ENCODE measurements at regions not wholly inside any gene's neighbourhood (a gene's known extent, or its start where the extent isn't known, plus 50 kb on each side); places are given as distances from the start of the nearest gene placed in this dataset.

DNA sequence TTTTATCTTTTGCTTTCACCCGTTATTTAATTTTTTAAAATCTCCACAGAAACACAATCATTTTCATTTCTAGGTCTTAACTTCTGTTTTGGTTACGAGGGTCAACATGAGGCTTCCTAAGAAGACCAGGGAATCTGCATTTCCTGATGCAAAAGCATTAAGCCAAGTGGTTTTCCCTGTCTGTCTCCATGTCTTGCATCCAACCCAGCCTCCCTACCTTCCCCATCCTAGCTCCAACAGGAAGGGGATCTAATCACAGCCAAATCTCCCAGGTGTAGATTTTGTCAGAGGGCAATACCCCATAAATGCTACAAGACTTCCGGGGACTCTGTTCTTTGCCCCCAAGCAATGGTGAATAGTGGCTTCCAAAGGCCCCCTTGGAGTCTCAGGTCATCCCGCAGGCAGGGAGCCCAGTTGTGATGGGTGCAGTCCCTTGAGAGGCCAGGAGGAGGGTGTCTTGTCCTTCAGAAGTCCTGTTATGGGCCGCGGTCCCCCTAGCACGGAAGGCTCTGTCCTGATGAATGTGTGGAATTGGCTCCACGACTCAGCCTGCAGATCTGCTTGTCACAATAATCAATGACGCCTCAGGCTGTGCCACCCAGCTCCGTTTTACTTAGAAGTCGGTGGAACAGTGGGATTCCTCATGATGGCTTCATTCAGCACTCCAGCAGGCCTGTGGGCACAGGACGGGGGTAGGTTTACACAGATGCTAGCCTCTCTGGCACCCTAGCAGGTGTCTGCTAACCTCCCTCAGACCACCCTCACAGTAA lies 141.1 kb downstream of the RGS9 start:
- Histone ChIP-seq H3K9ac (ENCODE audit: insufficient read depth in 1 of 2, low read depth in 2 of 2, low read length in 2 of 2) (no peak overlapping the region), H3K36me3 (ENCODE audit: control insufficient read depth, insufficient read depth, low read length) (no peaks in the 10 kb centered on the region), H3K9me3 (replicated peaks; ENCODE audit: control insufficient read depth, insufficient read depth, low read depth, low read length) (no peaks in the 10 kb centered on the region), H2AFZ (ENCODE audit: low read depth, low read length) (no peak overlapping the region), H3K9me1 (ENCODE audit: control insufficient read depth, insufficient read depth, low read length) (no peaks in the 10 kb centered on the region), H3K79me2 (ENCODE audit: control insufficient read depth, insufficient read depth, low read length) (no peaks in the 10 kb centered on the region), H3K4me3 (no peak overlapping the region), H4K20me1 (replicated peaks; ENCODE audit: control insufficient read depth, insufficient read depth, low read length) (no peaks in the 10 kb centered on the region), H3K4me2 (ENCODE audit: insufficient read depth, low read length) (no peak overlapping the region), H3K27ac (ENCODE audit: extremely low read depth, low read depth, low read length) (no peak overlapping the region), H3K27me3 (ENCODE audit: control insufficient read depth in 2 of 2, insufficient read depth in 2 of 2, low read length in 2 of 2) (peaks cover 12 to 38% of the 10 kb centered on the region in 2 experiments; a peak in 4 of 5 replicates), H3K4me1 (replicated peaks in 1 of 2; ENCODE audit: control insufficient read depth in 2 of 2, insufficient read depth in 2 of 2, low read length in 2 of 2) (no peaks in the 10 kb centered on the region)
- in situ Hi-C loops (cut with MboI) (no loop called here), intact Hi-C loops (cut with micrococcal nuclease) (loop anchor here (2.0 to 5.0 kb wide), 2 partner anchors 519 to 887 kb away; no protein-coding TSS in a partner anchor)
- FAIRE-seq (peak; percentile 85), DNase-seq (ENCODE audit: extremely low read depth in 1 of 4, low spot score in 3 of 4) (peak; percentile 50 to 70 (median 62)), ATAC-seq (peak; percentile 93)
- ChIA-PET POLR2A (no interaction called here), CTCF (ENCODE audit: low intra/inter-chr PET ratio) (interaction anchor here (1.2 kb wide), 1 partner anchor 887 kb away, joined by 3 read pairs; no protein-coding TSS in a partner anchor)
- no TSS peak for BruUV-seq (replicated peaks)
- WGBS (ENCODE audit: insufficient coverage, low coverage, missing lambda C conversion rate), result 3% methylated on average over 12 of the region's 12 CpGs
- TF ChIP-seq GABPB1 (CRISPR knock-in tag; IDR thresholded peaks at IDR 0.05), result no peak
- TF ChIP-seq GATA2 (CRISPR knock-in tag; IDR thresholded peaks at IDR 0.05), result no peak
- TF ChIP-seq, protein P1, sequence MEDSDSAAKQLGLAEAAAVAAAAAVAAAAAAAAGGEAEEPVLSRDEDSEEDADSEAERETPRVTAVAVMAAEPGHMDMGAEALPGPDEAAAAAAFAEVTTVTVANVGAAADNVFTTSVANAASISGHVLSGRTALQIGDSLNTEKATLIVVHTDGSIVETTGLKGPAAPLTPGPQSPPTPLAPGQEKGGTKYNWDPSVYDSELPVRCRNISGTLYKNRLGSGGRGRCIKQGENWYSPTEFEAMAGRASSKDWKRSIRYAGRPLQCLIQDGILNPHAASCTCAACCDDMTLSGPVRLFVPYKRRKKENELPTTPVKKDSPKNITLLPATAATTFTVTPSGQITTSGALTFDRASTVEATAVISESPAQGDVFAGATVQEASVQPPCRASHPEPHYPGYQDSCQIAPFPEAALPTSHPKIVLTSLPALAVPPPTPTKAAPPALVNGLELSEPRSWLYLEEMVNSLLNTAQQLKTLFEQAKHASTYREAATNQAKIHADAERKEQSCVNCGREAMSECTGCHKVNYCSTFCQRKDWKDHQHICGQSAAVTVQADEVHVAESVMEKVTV (CRISPR knock-in tag; IDR thresholded peaks at IDR 0.05), result peak; percentile 17; the same call in 1 of the 2 replicates
- TF ChIP-seq, protein P2, sequence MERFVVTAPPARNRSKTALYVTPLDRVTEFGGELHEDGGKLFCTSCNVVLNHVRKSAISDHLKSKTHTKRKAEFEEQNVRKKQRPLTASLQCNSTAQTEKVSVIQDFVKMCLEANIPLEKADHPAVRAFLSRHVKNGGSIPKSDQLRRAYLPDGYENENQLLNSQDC (CRISPR knock-in tag; IDR thresholded peaks at IDR 0.05), result no peak
- peak; percentile 44 to 78 for TF ChIP-seq RAD21 (CRISPR knock-in tag; conservative IDR thresholded peaks at IDR 0.05 in 1 of 2, IDR thresholded peaks at IDR 0.05 in 1 of 2)
- TF ChIP-seq, protein P3, sequence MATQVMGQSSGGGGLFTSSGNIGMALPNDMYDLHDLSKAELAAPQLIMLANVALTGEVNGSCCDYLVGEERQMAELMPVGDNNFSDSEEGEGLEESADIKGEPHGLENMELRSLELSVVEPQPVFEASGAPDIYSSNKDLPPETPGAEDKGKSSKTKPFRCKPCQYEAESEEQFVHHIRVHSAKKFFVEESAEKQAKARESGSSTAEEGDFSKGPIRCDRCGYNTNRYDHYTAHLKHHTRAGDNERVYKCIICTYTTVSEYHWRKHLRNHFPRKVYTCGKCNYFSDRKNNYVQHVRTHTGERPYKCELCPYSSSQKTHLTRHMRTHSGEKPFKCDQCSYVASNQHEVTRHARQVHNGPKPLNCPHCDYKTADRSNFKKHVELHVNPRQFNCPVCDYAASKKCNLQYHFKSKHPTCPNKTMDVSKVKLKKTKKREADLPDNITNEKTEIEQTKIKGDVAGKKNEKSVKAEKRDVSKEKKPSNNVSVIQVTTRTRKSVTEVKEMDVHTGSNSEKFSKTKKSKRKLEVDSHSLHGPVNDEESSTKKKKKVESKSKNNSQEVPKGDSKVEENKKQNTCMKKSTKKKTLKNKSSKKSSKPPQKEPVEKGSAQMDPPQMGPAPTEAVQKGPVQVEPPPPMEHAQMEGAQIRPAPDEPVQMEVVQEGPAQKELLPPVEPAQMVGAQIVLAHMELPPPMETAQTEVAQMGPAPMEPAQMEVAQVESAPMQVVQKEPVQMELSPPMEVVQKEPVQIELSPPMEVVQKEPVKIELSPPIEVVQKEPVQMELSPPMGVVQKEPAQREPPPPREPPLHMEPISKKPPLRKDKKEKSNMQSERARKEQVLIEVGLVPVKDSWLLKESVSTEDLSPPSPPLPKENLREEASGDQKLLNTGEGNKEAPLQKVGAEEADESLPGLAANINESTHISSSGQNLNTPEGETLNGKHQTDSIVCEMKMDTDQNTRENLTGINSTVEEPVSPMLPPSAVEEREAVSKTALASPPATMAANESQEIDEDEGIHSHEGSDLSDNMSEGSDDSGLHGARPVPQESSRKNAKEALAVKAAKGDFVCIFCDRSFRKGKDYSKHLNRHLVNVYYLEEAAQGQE (IDR thresholded peaks at IDR 0.05; ENCODE audit: borderline replicate concordance), result peak; percentile 47; the same call in 1 of the 2 replicates
- TF ChIP-seq, protein P3 (CRISPR knock-in tag; IDR thresholded peaks at IDR 0.05; ENCODE audit: low read depth), result no peak
- TF ChIP-seq STAG1 (CRISPR knock-in tag; IDR thresholded peaks at IDR 0.05; ENCODE audit: borderline replicate concordance), result peak; percentile 51; the same call in 1 of the 2 replicates
